CD4-positive, CD25-positive, alpha-beta regulatory T cell (primary cell): ENCODE measurements at regions not wholly inside any gene's neighbourhood (a gene's known extent, or its start where the extent isn't known, plus 50 kb on each side); places are given as distances from the start of the nearest gene placed in this dataset.

Source experiments
- ATAC-seq, 2 donors: fragments of 150-1000 bp; cut with Tn5 transposase; one replicate each; pipeline ENCODE4 v1.10.0; 2021; ENCODE audit warnings: low read depth in 2 of 2, moderate number of reproducible peaks in 2 of 2, moderate library complexity in 1 of 2
- DNase-seq, 3 donors: peaks; one replicate each; pipeline versions ENCODE4 v3.0.0 to v3.0.0-alpha.2; 2012 to 2022; ENCODE audit warnings: mixed read lengths in 1 of 3
- H3K27ac ChIP-seq: one replicate; pipeline ENCODE4 v1.7.0; 2013; ENCODE audit warnings: mild to moderate bottlenecking, low read length; ENCODE audit not compliant: insufficient read depth, poor library complexity, severe bottlenecking
- H3K27me3 ChIP-seq: one replicate; pipeline ENCODE4 v1.7.0; 2013; ENCODE audit warnings: low read length; ENCODE audit not compliant: control insufficient read depth, insufficient read depth
- H3K36me3 ChIP-seq: one replicate; pipeline ENCODE4 v1.7.0; 2013; ENCODE audit warnings: mild to moderate bottlenecking, low read length, moderate library complexity; ENCODE audit not compliant: control insufficient read depth, insufficient read depth
- H3K4me1 ChIP-seq: 2 replicates; pipeline ENCODE4 v1.7.0; 2013; ENCODE audit warnings: mild to moderate bottlenecking, low read length; ENCODE audit not compliant: insufficient read depth, control insufficient read depth, poor library complexity, severe bottlenecking
- H3K4me3 ChIP-seq: one replicate; pipeline ENCODE4 v1.7.0; 2013; ENCODE audit warnings: low read depth, mild to moderate bottlenecking, low read length, moderate library complexity
- H3K9me3 ChIP-seq, 2 experiments: 1 replicate in 1 of 2; 2 replicates in 1 of 2; pipeline ENCODE4 v1.7.0; 2013; ENCODE audit warnings: low read length in 2 of 2, mild to moderate bottlenecking in 1 of 2, moderate library complexity in 1 of 2; ENCODE audit not compliant: control insufficient read depth in 2 of 2
- H3K27ac Mint-ChIP-seq, 3 donors: one replicate each; pipeline ENCODE4 v1.8.0; 2020 to 2022; ENCODE audit warnings: mild to moderate bottlenecking in 3 of 3, mixed read lengths in 3 of 3, moderate library complexity in 2 of 3
- H3K27me3 Mint-ChIP-seq: one replicate; pipeline ENCODE4 v1.8.0; 2022; ENCODE audit warnings: mild to moderate bottlenecking, mixed read lengths
- H3K36me3 Mint-ChIP-seq: one replicate; pipeline ENCODE4 v1.8.0; 2020; ENCODE audit warnings: mixed read lengths
- H3K4me1 Mint-ChIP-seq, 4 donors: one replicate each; pipeline ENCODE4 v1.8.0; 2020 to 2022; ENCODE audit warnings: mixed read lengths in 4 of 4, mild to moderate bottlenecking in 1 of 4
- H3K4me3 Mint-ChIP-seq, 4 donors: one replicate each; pipeline ENCODE4 v1.8.0; 2020 to 2022; ENCODE audit warnings: mild to moderate bottlenecking in 4 of 4, mixed read lengths in 4 of 4, moderate library complexity in 3 of 4
- H3K9me3 Mint-ChIP-seq, 7 donors: one replicate each; pipeline ENCODE4 v1.8.0; 2020 to 2022; ENCODE audit warnings: mixed read lengths in 7 of 7, mild to moderate bottlenecking in 3 of 7, moderate library complexity in 2 of 7

DNA sequence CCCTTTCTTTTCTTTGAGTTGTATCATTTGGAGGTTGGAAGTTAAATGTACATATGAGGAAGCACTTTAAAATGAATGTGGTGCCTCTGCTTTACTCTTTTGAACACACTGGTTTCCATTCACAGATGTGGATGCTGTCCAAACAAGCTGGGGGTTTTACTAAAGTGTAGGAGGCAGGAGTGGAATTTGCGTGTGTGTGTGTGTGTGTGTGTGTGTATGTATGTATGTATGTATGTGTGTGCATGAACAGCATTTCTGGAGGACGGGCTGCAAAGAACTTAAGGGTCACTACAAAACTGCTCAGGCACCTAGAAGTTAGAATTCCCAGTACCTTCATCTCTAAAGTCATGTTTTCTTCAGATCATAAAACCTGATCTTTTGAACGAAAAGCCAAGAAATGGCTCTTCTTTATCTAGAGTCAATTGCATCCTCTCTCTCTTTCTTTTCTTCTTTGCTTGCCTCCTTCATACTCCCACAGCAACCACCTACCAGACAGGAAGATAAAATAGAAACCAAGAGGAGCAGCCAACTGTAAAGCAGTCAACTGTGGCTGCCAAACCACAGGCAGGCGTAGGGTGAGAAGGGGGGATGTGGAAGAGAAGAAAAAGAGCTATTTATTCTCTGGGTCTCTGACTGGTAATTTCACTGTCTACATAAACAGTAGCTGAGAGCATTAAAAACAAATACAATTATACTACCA is 177.0 kb upstream of the RASGEF1B start:
- Mint-ChIP-seq H3K4me1 (peaks cover 0 to 12% (median 5%) of the 10 kb centered on the region in 4 donors), H3K27ac (no peak overlapping the region), H3K36me3 (no peaks in the 10 kb centered on the region), H3K4me3 (no peak overlapping the region), H3K27me3 (peaks cover 8% of the 10 kb centered on the region), H3K9me3 (peaks cover 0 to 3% (median 0%) of the 10 kb centered on the region in 7 donors)
- H3K27me3 ChIP-seq, result peaks cover 2% of the 10 kb centered on the region
- H3K36me3 ChIP-seq, result no peaks in the 10 kb centered on the region
- no peak overlapping the region for H3K27ac ChIP-seq
- DNase-seq (peak in 1 of 3 donors; percentile 44), ATAC-seq (peak in 1 of 2 donors; percentile 34)
- H3K4me3 ChIP-seq, result no peak overlapping the region
- no peaks in the 10 kb centered on the region for H3K9me3 ChIP-seq
- no peaks in the 10 kb centered on the region for H3K4me1 ChIP-seq

DNA sequence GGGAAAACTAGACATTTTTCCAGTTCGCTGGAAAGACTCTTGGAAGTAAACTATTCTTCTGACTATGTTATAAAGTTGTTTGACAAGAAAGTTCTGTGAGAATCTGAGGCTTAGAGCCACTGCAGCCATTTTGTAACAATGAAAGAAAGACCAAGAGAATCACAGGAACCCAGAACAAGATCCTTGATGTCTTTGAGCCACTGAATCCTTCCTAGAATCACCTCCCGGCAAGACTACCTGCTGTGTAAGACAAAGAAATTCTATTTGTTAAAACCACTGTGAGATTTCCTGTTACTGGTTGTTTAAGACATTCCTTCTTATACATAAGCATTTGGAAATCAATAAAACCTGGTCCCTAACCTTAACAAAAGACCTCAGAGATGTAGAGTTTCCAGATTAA is 175.7 kb upstream of the RASGEF1B start:
- Mint-ChIP-seq H3K9me3 (peaks cover 0 to 4% (median 0%) of the 10 kb centered on the region in 7 donors), H3K27ac (no peak overlapping the region)
- ATAC-seq, result no peak

DNA sequence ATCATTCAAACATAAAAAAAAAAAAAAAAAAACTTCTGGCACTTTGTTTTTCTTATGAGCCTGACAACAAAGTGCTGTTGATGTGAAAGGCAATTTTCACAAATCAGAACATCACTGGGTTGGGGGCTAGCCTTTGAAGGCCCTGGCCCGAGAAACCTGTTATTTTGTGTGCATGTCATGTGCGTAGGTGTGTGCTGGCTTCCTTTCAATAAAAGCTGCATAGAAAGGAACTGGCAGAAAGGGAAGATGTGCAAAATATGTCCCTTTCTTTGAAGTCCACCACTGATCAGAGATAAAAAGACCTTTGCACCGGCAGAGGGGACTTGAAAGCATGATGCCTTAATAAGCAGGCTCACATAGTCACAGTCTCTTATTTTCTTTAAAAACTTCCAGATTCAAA is 170.8 kb upstream of the RASGEF1B start:
- Histone ChIP-seq H3K27ac (no peak overlapping the region), H3K4me1 (no peaks in the 10 kb centered on the region), H3K36me3 (no peaks in the 10 kb centered on the region), H3K27me3 (no peaks in the 10 kb centered on the region), H3K4me3 (no peak overlapping the region), H3K9me3 (no peaks in the 10 kb centered on the region)
- H3K27me3 Mint-ChIP-seq, result no peaks in the 10 kb centered on the region
- no peak overlapping the region for H3K27ac Mint-ChIP-seq
- DNase-seq, result no peak
- peaks cover 0 to 4% (median 1%) of the 10 kb centered on the region in 7 donors for H3K9me3 Mint-ChIP-seq
- no peak overlapping the region for H3K4me3 Mint-ChIP-seq
- no peaks in the 10 kb centered on the region for H3K36me3 Mint-ChIP-seq
- H3K4me1 Mint-ChIP-seq, result no peaks in the 10 kb centered on the region
- ATAC-seq, result no peak

More for the DNA sequence above, 175.7 kb upstream of the RASGEF1B start:
- H3K4me3 ChIP-seq, result no peak overlapping the region
- Mint-ChIP-seq H3K4me1 (peaks cover 0 to 12% (median 5%) of the 10 kb centered on the region in 4 donors), H3K4me3 (no peak overlapping the region), H3K27me3 (peaks cover 4% of the 10 kb centered on the region), H3K36me3 (no peaks in the 10 kb centered on the region)
- H3K27me3 ChIP-seq, result peaks cover 2% of the 10 kb centered on the region
- H3K36me3 ChIP-seq, result no peaks in the 10 kb centered on the region
- DNase-seq, result no peak
- H3K4me1 ChIP-seq, result no peaks in the 10 kb centered on the region
- H3K27ac ChIP-seq, result no peak overlapping the region
- H3K9me3 ChIP-seq, result no peaks in the 10 kb centered on the region

DNA sequence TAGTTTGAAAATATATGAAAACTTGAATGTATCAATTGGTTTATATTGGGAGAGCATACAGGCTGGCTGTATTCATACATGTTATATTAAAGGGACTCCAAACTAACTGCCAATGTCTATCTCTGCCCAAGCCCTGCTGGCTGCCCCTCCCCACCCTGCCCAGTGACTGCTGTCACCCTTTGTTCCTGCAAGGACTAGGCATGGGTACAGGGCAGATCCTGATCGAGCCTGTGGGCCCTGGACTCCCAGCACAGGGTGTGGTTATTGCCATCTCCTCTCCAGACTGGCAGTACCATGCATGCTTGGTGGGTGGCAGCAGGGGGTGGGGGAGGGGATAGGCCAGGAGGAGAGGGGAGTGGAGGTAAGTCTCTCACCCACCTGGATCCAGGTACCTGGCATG is 167.5 kb upstream of the RASGEF1B start:
- Histone ChIP-seq H3K27ac (no peak overlapping the region), H3K4me3 (no peak overlapping the region), H3K9me3 (no peaks in the 10 kb centered on the region), H3K4me1 (no peaks in the 10 kb centered on the region), H3K36me3 (no peaks in the 10 kb centered on the region), H3K27me3 (no peaks in the 10 kb centered on the region)
- no peaks in the 10 kb centered on the region for H3K36me3 Mint-ChIP-seq
- H3K4me3 Mint-ChIP-seq, result no peak overlapping the region
- DNase-seq (no peak), ATAC-seq (no peak)
- H3K9me3 Mint-ChIP-seq, result peaks cover 0 to 4% (median 0%) of the 10 kb centered on the region in 7 donors
- H3K27me3 Mint-ChIP-seq, result no peaks in the 10 kb centered on the region
- no peak overlapping the region for H3K27ac Mint-ChIP-seq
- H3K4me1 Mint-ChIP-seq, result no peaks in the 10 kb centered on the region

DNA sequence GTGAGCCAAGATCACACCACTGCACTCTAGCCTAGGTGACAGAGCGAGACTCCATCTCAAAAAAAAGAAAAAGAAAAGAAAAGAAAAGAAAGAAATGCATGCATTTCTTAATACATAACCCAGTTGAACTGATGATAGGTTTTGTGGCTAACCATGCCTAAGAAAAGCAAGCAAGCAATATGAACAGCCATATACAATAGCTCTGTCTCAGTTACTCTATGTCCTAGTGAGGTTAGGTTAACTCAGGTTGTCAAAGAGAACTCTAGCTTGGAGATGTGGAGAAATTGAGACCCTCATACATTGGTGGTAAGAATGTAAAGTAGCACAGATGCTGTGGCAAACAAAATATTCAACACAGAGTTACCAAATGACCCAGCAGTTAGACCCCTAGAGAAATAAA is 167.0 kb upstream of the RASGEF1B start:
- Mint-ChIP-seq H3K27me3 (no peaks in the 10 kb centered on the region), H3K4me1 (no peaks in the 10 kb centered on the region), H3K36me3 (no peaks in the 10 kb centered on the region), H3K4me3 (no peak overlapping the region), H3K9me3 (peaks cover 0 to 4% (median 0%) of the 10 kb centered on the region in 7 donors), H3K27ac (no peak overlapping the region)
- Histone ChIP-seq H3K9me3 (no peaks in the 10 kb centered on the region), H3K27me3 (no peaks in the 10 kb centered on the region), H3K4me3 (no peak overlapping the region), H3K4me1 (no peaks in the 10 kb centered on the region), H3K27ac (no peak overlapping the region), H3K36me3 (no peaks in the 10 kb centered on the region)
- DNase-seq (no peak), ATAC-seq (no peak)

DNA sequence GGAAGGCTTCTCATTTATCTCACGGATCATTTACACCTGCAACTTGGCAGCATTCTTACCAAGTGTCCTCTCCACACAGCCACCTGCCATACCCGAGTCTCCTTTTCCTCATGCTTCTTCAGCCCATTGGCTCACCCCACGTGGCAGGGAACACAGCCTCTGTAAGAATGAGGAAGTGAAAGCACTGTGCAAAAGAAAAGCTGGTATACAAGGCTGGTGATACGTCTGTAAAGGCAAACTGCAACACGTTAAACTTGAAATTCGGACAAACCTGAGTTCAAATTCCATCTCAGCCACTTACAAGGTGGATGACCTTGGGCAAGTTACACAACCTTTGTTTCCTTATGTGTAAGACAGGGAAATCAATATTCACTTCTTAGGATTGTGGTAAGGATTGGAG is 164.0 kb upstream of the RASGEF1B start:
- H3K4me1 ChIP-seq, result no peaks in the 10 kb centered on the region
- H3K36me3 Mint-ChIP-seq, result no peaks in the 10 kb centered on the region
- no peaks in the 10 kb centered on the region for H3K27me3 ChIP-seq
- H3K4me3 Mint-ChIP-seq, result no peak overlapping the region
- H3K4me1 Mint-ChIP-seq, result no peaks in the 10 kb centered on the region
- H3K4me3 ChIP-seq, result no peak overlapping the region
- no peaks in the 10 kb centered on the region for H3K9me3 Mint-ChIP-seq
- H3K27ac Mint-ChIP-seq, result no peak overlapping the region
- H3K9me3 ChIP-seq, result no peaks in the 10 kb centered on the region
- no peaks in the 10 kb centered on the region for H3K27me3 Mint-ChIP-seq
- DNase-seq (no peak), ATAC-seq (no peak)
- no peak overlapping the region for H3K27ac ChIP-seq
- no peaks in the 10 kb centered on the region for H3K36me3 ChIP-seq

DNA sequence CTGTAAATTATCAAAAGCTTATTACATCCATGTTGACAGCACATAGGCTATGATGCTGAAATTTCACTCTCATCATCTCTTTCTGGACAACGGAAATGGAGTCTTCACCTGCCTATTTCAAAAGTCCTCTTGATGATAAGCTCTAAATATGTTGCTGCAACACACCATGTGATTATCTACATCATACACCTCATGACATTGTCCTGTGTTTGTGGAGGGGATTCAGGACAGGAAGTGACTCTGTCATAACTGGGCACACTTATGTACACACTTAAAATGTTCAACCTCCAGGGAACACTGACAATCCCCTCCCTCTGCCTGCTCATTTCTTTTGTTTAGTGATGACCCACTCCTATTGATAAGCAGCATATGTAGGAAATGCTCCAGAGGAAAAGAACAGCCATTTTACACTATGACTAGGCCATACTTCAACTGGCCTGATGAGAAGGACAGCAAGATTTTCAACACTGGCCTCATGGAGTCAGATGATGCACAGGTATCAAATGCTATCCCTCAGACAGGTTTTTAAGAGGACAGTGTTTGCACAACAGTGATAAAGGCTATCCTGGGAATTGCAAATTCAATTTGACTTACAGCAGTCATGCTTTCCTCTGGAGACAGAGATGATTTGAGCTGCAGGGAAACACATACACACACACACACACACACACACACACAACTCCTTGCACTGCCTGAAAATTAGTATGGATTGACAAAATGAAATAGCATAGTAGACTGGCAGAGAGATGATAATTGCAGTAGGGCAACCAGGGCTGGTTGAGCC is 163.3 kb upstream of the RASGEF1B start:
- H3K36me3 ChIP-seq, result no peaks in the 10 kb centered on the region
- ATAC-seq (no peak), DNase-seq (no peak)
- no peak overlapping the region for H3K27ac ChIP-seq
- Mint-ChIP-seq H3K27me3 (no peaks in the 10 kb centered on the region), H3K27ac (no peak overlapping the region), H3K36me3 (no peaks in the 10 kb centered on the region), H3K9me3 (no peaks in the 10 kb centered on the region), H3K4me1 (no peaks in the 10 kb centered on the region), H3K4me3 (no peak overlapping the region)
- no peaks in the 10 kb centered on the region for H3K4me1 ChIP-seq
- no peaks in the 10 kb centered on the region for H3K9me3 ChIP-seq
- no peak overlapping the region for H3K4me3 ChIP-seq
- H3K27me3 ChIP-seq, result no peaks in the 10 kb centered on the region

DNA sequence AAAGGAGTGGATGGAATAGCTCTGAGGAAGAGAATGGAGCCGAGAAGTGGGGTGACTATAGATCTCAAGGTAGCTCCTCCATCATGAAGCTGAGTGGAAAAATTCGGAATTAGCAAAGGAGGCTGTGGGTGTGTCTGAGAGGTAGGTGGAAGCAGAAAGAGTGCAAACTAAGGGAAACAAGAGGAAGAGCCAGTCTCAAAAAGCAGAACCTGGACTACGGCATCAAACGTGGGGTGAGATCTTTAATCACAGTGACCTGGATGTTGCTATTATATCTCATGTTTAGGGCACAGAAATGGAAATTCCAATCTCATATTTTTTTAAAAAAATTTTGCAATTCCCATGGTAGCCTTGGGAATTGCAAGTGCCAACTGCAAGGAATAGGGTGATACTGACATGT is 162.5 kb upstream of the RASGEF1B start:
- no peaks in the 10 kb centered on the region for H3K36me3 Mint-ChIP-seq
- Histone ChIP-seq H3K4me1 (no peaks in the 10 kb centered on the region), H3K36me3 (no peaks in the 10 kb centered on the region), H3K9me3 (no peaks in the 10 kb centered on the region), H3K27me3 (no peaks in the 10 kb centered on the region), H3K4me3 (no peak overlapping the region), H3K27ac (no peak overlapping the region)
- H3K4me3 Mint-ChIP-seq, result no peak overlapping the region
- DNase-seq, result no peak
- H3K9me3 Mint-ChIP-seq, result no peaks in the 10 kb centered on the region
- H3K27ac Mint-ChIP-seq, result no peak overlapping the region
- H3K27me3 Mint-ChIP-seq, result no peaks in the 10 kb centered on the region
- H3K4me1 Mint-ChIP-seq, result no peaks in the 10 kb centered on the region
- no peak for ATAC-seq
